K562 (cell line): ENCODE measurements at regions not wholly inside any gene's neighbourhood (a gene's known extent, or its start where the extent isn't known, plus 50 kb on each side); places are given as distances from the start of the nearest gene placed in this dataset.

Source experiments
- ATAC-seq: fragments of 200-7000 bp; cut with Tn5 transposase; 3 replicates; pipeline ENCODE4 v1.9.1; 2020; ENCODE audit warnings: moderate library complexity
- BruUV-seq: library from RNA; stranded (reverse); fragments of 400-500 nt; replicated peaks from 2 replicates; lab custom pipeline; 2021; lab: Mats Ljungman, UMichigan
- CTCF ChIA-PET: fragments of 300-600 bp; formaldehyde crosslinking; extraction: SDS; loops from one replicate; lab custom pipeline; 2021; ENCODE audit warnings: low intra/inter-chr PET ratio; lab: Yijun Ruan, JAX
- POLR2A ChIA-PET: fragments of 300-600, 350-650 bp; sonication (Branson Sonifier 250); formaldehyde crosslinking; extraction: SDS; loops from one replicate; lab custom pipeline; 2021; ENCODE audit warnings: antibody characterized with exemption, inconsistent platforms; lab: Yijun Ruan, JAX
- DNase-seq, 4 experiments: peaks; one replicate each; pipeline versions ENCODE4 v3.0.0 to v3.0.0-alpha.2; 2011 to 2018; ENCODE audit warnings: low spot score in 3 of 4, mixed read lengths in 3 of 4; ENCODE audit errors: extremely low read depth in 1 of 4
- FAIRE-seq: peaks from 2 replicates; lab custom pipeline; 2011; peaks lifted over from hg19 to GRCh38; lab: Jason Lieb, UNC
- H2AFZ ChIP-seq: 2 replicates; pipeline ENCODE4 v1.6.0; 2011; ENCODE audit warnings: low read depth, low read length, control low read depth, inconsistent platforms
- H3K27ac ChIP-seq: fragments of 200-600 bp; 3 replicates; pipeline ENCODE4 v1.8.0; 2011; ENCODE audit warnings: low read depth, mild to moderate bottlenecking, control low read depth, inconsistent platforms, low read length, moderate library complexity, mixed read lengths; ENCODE audit errors: extremely low read depth
- H3K27me3 ChIP-seq, 2 experiments: fragments of 300-600 bp in 1 of 2; 2 replicates in 1 of 2; 3 replicates in 1 of 2; pipeline versions ENCODE4 v1.6.0 to v1.8.0; 2011; ENCODE audit warnings: inconsistent platforms in 2 of 2, low read length in 2 of 2, mild to moderate bottlenecking in 1 of 2, mixed read lengths in 1 of 2, moderate library complexity in 1 of 2; ENCODE audit not compliant: control insufficient read depth in 2 of 2, insufficient read depth in 2 of 2
- H3K36me3 ChIP-seq: fragments of 300-600 bp; 3 replicates; pipeline ENCODE4 v1.8.0; 2011; ENCODE audit warnings: mild to moderate bottlenecking, low read length, inconsistent platforms; ENCODE audit not compliant: control insufficient read depth, insufficient read depth
- H3K4me1 ChIP-seq, 2 experiments: fragments of 200-600 bp in 1 of 2; replicated peaks in 1 of 2; 2 replicates in 1 of 2; 3 replicates in 1 of 2; pipeline versions ENCODE4 v1.5.1 to v1.8.0; 2011; ENCODE audit warnings: inconsistent platforms in 2 of 2, low read length in 2 of 2, mild to moderate bottlenecking in 1 of 2, mixed read lengths in 1 of 2, moderate library complexity in 1 of 2; ENCODE audit not compliant: control insufficient read depth in 2 of 2, insufficient read depth in 2 of 2
- H3K4me2 ChIP-seq: 2 replicates; pipeline ENCODE4 v1.6.1; 2011; ENCODE audit warnings: low read length, control low read depth, inconsistent platforms, mixed read lengths; ENCODE audit not compliant: insufficient read depth
- H3K4me3 ChIP-seq: fragments of 200-600 bp; sonication (generic), shearing (Covaris generic); 2 replicates; pipeline ENCODE4 v1.5.1; 2016; ENCODE audit warnings: control low read depth, inconsistent platforms
- H3K79me2 ChIP-seq: fragments of 200-600 bp; 3 replicates; pipeline ENCODE4 v1.8.0; 2011; ENCODE audit warnings: low read length, inconsistent platforms; ENCODE audit not compliant: control insufficient read depth, insufficient read depth
- H3K9ac ChIP-seq, 2 experiments: 2 replicates each; pipeline versions ENCODE4 v1.6.0 to v1.6.1; 2011; ENCODE audit warnings: low read depth in 2 of 2, low read length in 2 of 2, control low read depth in 1 of 2, inconsistent platforms in 1 of 2, mild to moderate bottlenecking in 1 of 2, mixed read lengths in 1 of 2; ENCODE audit not compliant: insufficient read depth in 1 of 2
- H3K9me1 ChIP-seq: one replicate; pipeline ENCODE4 v1.6.0; 2011; ENCODE audit warnings: inconsistent platforms, mild to moderate bottlenecking, low read length, moderate library complexity; ENCODE audit not compliant: control insufficient read depth, insufficient read depth
- H3K9me3 ChIP-seq: replicated peaks from 2 replicates; pipeline ENCODE4 v1.5.1; 2011; ENCODE audit warnings: low read depth, low read length, inconsistent platforms; ENCODE audit not compliant: control insufficient read depth, insufficient read depth
- H4K20me1 ChIP-seq: replicated peaks from 2 replicates; pipeline ENCODE4 v1.6.1; 2011; ENCODE audit warnings: low read length, inconsistent platforms, mixed read lengths; ENCODE audit not compliant: control insufficient read depth, insufficient read depth
- E2F8 ChIP-seq: fragments of 450-650 bp; IDR thresholded peaks from 2 replicates; pipeline ENCODE4 v1.7.1; 2018; ENCODE audit warnings: mild to moderate bottlenecking, low read depth; ENCODE audit not compliant: partially characterized antibody
- FOXP1 ChIP-seq: sonication (generic); formaldehyde crosslinking; IDR thresholded peaks from 2 replicates; pipeline ENCODE4 v1.8.0; 2022; ENCODE audit warnings: mild to moderate bottlenecking, missing genetic modification reagents
- HEY1 ChIP-seq: fragments of 250-450 bp; sonication (Bioruptor Pico); IDR thresholded peaks from 2 replicates; pipeline ENCODE4 v1.5.0; 2020; ENCODE audit warnings: mild to moderate bottlenecking, moderate library complexity, borderline replicate concordance
- NBN ChIP-seq: fragments of 450-650 bp; IDR thresholded peaks from 2 replicates; pipeline ENCODE4 v1.6.1; 2016; ENCODE audit warnings: low read depth, mild to moderate bottlenecking
- OTX1 ChIP-seq: fragments of 450-650 bp; formaldehyde crosslinking; IDR thresholded peaks from 2 replicates; pipeline ENCODE4 v1.4.0; 2022; ENCODE audit warnings: mild to moderate bottlenecking
- POLR2B ChIP-seq: fragments of 450-650 bp; IDR thresholded peaks from 2 replicates; pipeline ENCODE4 v1.6.1; 2018; ENCODE audit warnings: low read depth; ENCODE audit not compliant: partially characterized antibody
- RCOR1 ChIP-seq, 2 experiments: IDR thresholded peaks; 2 replicates each; pipeline ENCODE4 v1.6.1; 2012; ENCODE audit warnings: low read depth in 2 of 2, low read length in 2 of 2, borderline replicate concordance in 1 of 2, improper control_type of control experiment in 1 of 2
- RNF2 ChIP-seq: sonication (generic); IDR thresholded peaks from 2 replicates; pipeline ENCODE4 v1.6.1; 2016
- SP1 ChIP-seq: sonication (generic); formaldehyde crosslinking; IDR thresholded peaks from 2 replicates; pipeline ENCODE4 v1.8.1; 2022; ENCODE audit warnings: mild to moderate bottlenecking, missing genetic modification reagents
- TAF15 ChIP-seq: fragments of 200-400 bp; formaldehyde crosslinking; IDR thresholded peaks from 2 replicates; pipeline ENCODE4 v1.6.1; 2017; ENCODE audit warnings: mild to moderate bottlenecking, low read depth, low read length, moderate library complexity
- XRCC4 ChIP-seq: IDR thresholded peaks from one replicate; pipeline ENCODE4 v1.6.1; 2011; ENCODE audit not compliant: insufficient read depth, insufficient read length; ENCODE audit errors: extremely low read depth
- ZNF133 ChIP-seq: fragments of 250-450 bp; sonication (Bioruptor Pico); IDR thresholded peaks from 2 replicates; pipeline ENCODE4 v1.4.0; 2020; ENCODE audit warnings: mild to moderate bottlenecking
- ZNF23 ChIP-seq: fragments of 250-450 bp; sonication (Bioruptor Pico); IDR thresholded peaks from 2 replicates; pipeline ENCODE4 v1.4.0; 2020; ENCODE audit warnings: mild to moderate bottlenecking
- ZNF507 ChIP-seq: conservative IDR thresholded peaks from 2 replicates; pipeline ENCODE4 v1.6.1; 2017; ENCODE audit warnings: missing genetic modification characterization, missing compliant biosample characterization
- WGBS: fragments of 100-300 bp; shearing (Covaris generic); methylation state at CpG from one replicate; pipeline ENCODE4 v1.1.6; 2016; ENCODE audit warnings: low coverage, mixed read lengths; ENCODE audit not compliant: insufficient coverage; ENCODE audit errors: missing lambda C conversion rate; 5-methylcytosine and 5-hydroxymethylcytosine counted together
- in situ Hi-C: fragments of 300-500 bp; cut with MboI; formaldehyde crosslinking; loops from 4 replicates; pipeline ENCODE4 v1.15.0; 2018; ENCODE audit warnings: inconsistent platforms, mixed read lengths
- intact Hi-C: fragments of 100-400 bp; cut with micrococcal nuclease; formaldehyde crosslinking; loops from 2 replicates; pipeline ENCODE4 v1.14.2; 2022

- POLR2A ChIA-PET: interaction anchor here (1.5 kb wide), 1 partner anchor 12 kb away, joined by 3 read pairs; no protein-coding TSS in a partner anchor
- WGBS: 0% methylated on average over 4 of the region's 4 CpGs
- no peaks in the 10 kb centered on the region for H4K20me1 ChIP-seq
- H3K4me1 ChIP-seq: no peaks in the 10 kb centered on the region
- no peak overlapping the region for H3K27ac ChIP-seq
- H3K79me2 ChIP-seq: no peaks in the 10 kb centered on the region
- no peaks in the 10 kb centered on the region for H3K36me3 ChIP-seq
- H3K9ac ChIP-seq: no peak overlapping the region
- H3K9me3 ChIP-seq: no peaks in the 10 kb centered on the region
- ATAC-seq: no peak
- BruUV-seq: no TSS peak
- H2AFZ ChIP-seq: no peak overlapping the region
- H3K4me2 ChIP-seq: no peak overlapping the region
- TF ChIP-seq RNF2 (no peak), XRCC4 (no peak), OTX1 (no peak), TAF15 (no peak), POLR2B (no peak), ZNF133 (CRISPR knock-in tag) (no peak), RCOR1 (IDR thresholded peaks at IDR 0.05; ENCODE audit: borderline replicate concordance in 1 of 2, low read depth in 2 of 2, low read length in 2 of 2) (no peak), HEY1 (CRISPR knock-in tag) (no peak), E2F8 (no peak), NBN (no peak), ZNF507 (tag) (no peak), FOXP1 (CRISPR knock-in tag) (no peak), ZNF23 (CRISPR knock-in tag) (no peak), SP1 (CRISPR knock-in tag) (no peak)
- TF ChIP-seq, all 486 proteins: peak for 0
- in situ Hi-C loops: no loop called here
- FAIRE-seq: no peak
- CTCF ChIA-PET: no interaction called here
- Histone ChIP-seq H3K27me3 (no peaks in the 10 kb centered on the region), H3K4me3 (no peak overlapping the region), H3K9me1 (no peaks in the 10 kb centered on the region)
- DNase-seq: no peak
- intact Hi-C loops: no loop called here
Observed at GRCh38 chr17:72183194-72183685, 62.4 kb downstream of the SOX9 start.
